ENCODE measurements at regions not wholly inside any gene's neighbourhood (a gene's known extent, or its start where the extent isn't known, plus 50 kb on each side); places are given as distances from the start of the nearest gene placed in this dataset.

- TF ChIP-seq CTCF (IDR thresholded peaks at IDR 0.05 in 4 of 5, conservative IDR thresholded peaks at IDR 0.05 in 1 of 5) (no peak), POLR2A (IDR thresholded peaks at IDR 0.05) (no peak)
These were observed 334.3 kb downstream of the AACS start for GRCh38 chr12:125399489-125399888.

Measured in gastrocnemius medialis (tissue), 4 donors.